NCI-H146 treated with DMSO at 0.1 percent for 48 hours (cell line): ENCODE measurements at regions not wholly inside any gene's neighbourhood (a gene's known extent, or its start where the extent isn't known, plus 50 kb on each side); places are given as distances from the start of the nearest gene placed in this dataset.
"Not testable (repeated sequence)": the region's sequence is repeated elsewhere in the genome, so short reads cannot be mapped to it uniquely, and the experiment has no call there.

ENCODE experiments used
- DNase-seq: peaks from one replicate; lab custom pipeline; 2025; ENCODE audit not compliant: unreplicated experiment; lab: John Stamatoyannopoulos, UW

DNA sequence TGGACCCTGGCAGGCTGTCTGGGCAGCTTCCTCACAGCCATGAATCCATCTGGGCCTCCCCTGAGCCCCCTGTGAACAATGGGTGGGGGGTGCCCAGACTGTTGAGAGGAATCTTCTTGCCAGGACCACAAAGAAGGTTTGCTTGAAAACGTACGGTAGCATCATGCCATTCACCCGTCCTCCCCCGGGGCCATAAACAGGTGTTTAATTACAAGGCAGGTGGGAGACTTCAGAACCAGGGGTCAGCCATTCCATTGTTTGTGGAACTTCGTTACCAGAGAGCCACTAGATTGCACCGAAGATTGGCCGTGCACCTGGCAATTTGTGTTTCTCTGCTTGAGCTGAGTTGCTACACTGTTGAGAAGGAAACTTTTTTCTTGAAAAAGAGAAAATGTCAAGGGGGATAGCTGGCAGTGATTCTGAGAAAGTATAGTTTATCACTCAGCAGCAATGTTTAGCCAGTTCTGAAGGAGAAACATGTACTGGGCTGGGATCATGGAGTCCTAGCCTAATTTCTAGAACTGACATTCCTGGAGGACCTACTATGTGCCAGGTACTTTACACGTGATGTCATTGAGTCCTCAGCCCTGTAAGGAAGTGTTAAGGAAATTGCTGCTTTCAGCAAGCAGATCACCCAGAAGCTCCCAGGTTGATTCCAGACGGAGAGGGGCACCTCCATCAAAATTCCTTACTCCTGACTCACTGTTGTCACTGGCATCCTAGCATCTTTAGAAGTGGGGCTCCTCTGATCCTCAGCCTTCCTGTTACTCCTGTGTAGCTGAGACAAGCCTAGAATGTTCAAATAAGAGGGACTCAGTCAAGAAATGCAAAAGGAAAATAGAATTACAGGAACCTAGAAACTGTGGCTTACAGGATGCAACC, 103.8 kb upstream of the UBE2E1 start:
- DNase-seq: peak; percentile 82

DNA sequence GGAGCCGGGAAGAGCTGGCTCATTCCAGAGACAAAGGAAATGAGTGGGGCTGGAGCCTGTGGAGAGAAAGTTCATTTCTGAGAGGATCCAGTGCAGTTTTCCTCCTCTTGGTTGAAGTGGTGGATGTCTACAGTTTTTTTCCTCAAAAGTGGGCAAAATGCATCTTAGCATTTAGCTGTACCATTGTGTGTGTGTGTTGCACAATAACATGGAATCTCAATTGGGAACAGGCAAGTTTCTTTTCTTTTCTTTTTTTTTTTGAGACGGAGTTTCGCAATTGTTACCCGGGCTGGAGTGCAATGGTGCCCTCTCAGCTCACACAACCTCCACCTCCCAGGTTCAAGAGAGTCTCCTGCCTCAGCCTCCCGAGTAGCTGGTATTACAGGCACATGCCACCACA, 101.5 kb upstream of the UBE2E1 start:
- DNase-seq: no peak

DNA sequence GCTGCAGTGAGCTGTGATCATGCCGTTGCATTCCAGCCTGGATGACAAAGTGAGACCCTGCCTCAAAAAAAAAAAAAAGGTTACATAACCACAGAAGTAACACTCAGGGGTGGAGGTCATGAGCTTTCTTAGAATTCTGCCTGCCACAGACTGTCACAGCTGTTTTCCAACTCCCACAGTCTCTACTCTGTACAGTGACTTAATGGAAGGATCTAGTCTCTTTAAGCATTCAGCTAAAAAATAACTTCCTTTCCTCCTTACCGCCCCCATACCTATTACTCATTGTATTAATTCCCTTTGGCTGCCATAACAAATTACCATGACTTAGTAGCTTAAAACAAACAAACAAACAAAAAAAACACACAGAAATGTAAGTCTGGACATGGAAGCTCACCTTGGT, 99.6 kb upstream of the UBE2E1 start:
- DNase-seq: no peak

DNA sequence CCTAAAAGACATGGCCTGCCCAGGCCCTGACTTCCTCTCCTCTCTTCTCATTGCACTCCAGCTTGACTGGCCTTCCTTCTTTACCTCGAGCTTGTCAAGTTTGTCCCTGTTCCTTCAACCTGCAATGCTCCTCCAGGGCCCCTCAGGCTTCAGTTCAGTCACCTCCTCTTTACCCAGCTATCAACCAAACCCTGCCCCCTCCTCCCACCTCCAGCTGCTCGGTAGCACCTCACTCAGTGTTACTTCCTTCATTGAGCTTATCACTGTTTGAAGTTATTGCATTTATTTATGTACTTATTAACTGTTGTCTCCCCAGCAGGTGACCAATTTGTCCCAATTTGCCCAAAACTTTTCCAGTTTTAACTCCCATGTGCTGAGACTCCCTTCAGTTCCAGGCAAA, 95.8 kb upstream of the UBE2E1 start:
- no peak for DNase-seq

- peak; percentile 7 for DNase-seq
These were observed 95.2 kb upstream of the UBE2E1 start for GRCh38 chr3:23710555-23710954.

DNA sequence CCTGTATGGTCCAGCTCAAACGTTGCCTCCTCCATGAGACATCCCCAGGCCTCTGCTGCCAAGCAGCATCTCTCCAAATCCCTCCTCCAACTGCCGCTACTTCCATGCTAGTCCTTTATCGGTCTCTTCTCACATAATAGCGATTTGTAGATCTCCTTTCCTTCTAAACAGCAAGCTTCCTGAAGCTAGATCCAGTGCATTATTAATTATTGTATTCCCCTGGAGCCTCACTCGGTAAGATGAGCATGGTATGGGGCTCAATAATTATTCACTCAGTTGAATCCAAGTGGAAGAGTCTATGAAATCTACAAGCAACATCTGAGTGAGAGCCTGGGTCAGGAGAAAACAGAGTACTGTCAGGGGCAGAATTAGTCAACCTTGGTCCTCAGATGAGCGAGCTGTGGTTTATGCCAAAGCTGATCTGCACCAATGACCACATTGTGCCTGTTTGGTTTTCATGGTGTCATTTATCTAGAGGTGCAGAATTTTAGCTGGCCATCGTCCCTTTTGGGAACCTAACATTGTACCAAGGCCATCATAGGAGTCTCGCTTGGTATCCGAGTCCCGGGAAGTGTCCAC, 93.8 kb upstream of the UBE2E1 start:
- DNase-seq: no peak

GRCh38 chr3:23712656-23713559, 92.8 kb upstream of the UBE2E1 start:
- peak; percentile 75 for DNase-seq

- no peak for DNase-seq
These were observed 92.1 kb upstream of the UBE2E1 start for GRCh38 chr3:23713641-23714040.

DNA sequence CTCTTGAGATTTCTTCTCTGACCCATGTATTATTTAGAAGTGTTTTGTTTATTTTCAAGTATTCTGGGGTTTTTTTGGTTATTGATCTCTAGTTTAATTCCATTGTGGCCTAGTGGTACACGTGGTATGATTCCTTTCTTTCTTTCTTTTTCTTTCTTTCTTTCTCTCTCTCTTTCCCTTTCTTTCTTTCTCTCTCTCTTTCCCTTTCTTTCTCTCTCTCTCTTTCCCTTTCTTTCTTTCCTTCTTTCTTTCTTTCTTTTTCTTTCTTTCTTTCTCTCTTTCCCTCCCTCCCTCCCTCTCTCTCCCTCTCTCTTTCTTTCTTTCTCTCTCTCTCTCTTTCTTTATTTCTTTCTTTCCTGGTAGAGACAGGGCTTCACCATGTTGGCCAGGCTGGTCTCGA, 85.7 kb upstream of the UBE2E1 start:
- no peak for DNase-seq

GRCh38 chr3:23720885-23721284, 84.9 kb upstream of the UBE2E1 start:
- no peak for DNase-seq

DNA sequence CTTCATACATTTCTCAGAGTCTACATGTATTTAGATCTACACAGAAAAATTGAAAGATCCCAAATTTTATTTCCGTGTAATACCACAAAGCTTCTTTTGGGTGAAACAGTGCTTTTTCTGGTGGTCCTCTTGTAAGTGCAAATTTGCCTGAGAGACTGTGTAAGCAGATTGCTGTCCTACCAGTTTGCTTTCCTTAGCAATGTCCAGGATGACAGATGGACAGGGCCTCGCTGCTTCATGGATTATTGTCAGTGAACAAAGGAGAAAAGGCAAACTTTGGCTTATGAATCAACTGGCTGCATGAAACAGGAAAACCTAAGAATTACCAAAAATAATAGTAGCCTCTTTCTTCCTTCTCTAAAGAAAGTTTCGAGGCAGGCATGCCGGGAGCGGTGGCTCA, 82.6 kb upstream of the UBE2E1 start:
- DNase-seq: no peak

DNA sequence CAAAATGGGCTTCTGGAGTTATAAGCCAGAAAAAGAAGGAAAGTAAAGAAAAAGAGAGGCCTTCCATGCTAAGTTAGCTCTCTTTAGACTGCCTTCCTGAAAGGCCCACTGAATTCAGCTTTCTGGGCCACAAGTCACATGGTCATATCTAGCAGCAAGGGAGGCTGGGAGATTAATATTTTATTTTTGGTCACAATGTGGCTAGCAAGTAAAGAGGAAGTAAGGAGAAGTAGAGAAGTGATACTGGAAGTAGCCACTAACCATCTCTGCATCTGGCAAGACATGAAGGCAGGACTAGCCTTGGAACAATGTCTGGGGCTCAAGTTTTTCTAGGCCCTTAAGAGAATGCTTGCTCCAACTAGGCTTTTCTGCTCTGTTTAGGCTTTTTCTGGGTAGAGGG, 81.8 kb upstream of the UBE2E1 start:
- DNase-seq: no peak

- no peak for DNase-seq
These were observed 78.8 kb upstream of the UBE2E1 start for GRCh38 chr3:23726811-23727548.

GRCh38 chr3:23728601-23729117, 77.1 kb upstream of the UBE2E1 start:
- DNase-seq: no peak

GRCh38 chr3:23729362-23729761, 76.4 kb upstream of the UBE2E1 start:
- DNase-seq: not testable (repeated sequence)

DNA sequence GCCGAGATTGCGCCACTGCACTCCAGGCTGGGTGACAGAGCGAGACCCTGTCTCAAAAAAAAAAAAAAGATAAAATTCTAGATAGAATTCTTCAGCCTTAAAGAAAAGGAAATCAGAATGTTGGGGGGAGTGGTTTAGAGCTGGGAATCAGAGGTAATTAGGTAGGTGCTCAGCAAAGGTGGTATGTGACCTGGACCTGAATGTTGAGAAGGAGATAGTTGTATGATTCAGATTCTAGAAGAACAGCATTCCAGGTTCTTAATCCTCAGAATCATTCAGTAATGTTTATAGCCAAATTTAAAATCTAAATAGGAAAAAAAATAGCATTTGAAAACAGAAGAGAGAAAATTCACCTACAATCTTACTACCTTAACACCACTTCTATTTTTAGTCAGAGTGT, 71.3 kb upstream of the UBE2E1 start:
- no peak for DNase-seq

- no peak for DNase-seq
These were observed 70.7 kb upstream of the UBE2E1 start for GRCh38 chr3:23735062-23735461.

GRCh38 chr3:23735535-23736326, 70.0 kb upstream of the UBE2E1 start:
- no peak for DNase-seq

DNA sequence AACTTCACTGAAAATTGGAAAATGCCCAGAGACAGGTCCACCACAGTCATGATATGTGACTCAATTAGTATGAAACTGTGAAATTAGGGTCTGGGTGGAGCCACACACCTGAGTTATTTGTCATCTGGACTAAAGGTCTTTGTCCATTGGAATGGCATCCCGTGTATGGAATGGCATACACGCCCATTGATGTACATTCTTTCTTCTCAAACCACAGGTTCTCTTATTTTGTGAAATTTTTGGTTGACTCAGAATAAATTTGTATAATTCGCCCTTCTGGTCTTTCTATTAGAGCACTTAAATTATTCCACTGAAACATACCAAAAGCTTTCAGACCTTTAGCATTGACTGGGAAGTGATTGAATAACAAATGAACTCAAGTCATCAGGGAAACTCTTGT, 66.8 kb upstream of the UBE2E1 start:
- no peak for DNase-seq

DNA sequence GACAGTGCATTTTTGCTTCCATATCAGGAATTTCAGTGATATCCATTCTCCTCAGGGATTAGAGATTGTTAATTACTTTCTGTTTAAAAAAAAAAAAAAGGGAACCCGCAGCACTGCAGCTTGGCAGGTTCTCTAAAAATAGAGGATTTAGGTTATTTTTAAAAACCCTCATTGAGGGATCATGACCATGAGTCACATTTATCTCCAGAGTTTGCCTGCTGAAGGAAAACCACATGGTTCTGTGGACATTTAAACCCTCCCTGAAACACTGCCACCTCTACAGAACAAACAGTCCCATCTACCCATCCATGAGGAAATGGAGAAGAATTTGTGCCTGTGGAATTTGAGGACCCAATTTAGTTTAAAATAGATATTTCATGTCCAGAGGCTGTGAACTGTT, 66.2 kb upstream of the UBE2E1 start:
- no peak for DNase-seq
